ENCODE measurements at regions not wholly inside any gene's neighbourhood (a gene's known extent, or its start where the extent isn't known, plus 50 kb on each side); places are given as distances from the start of the nearest gene placed in this dataset.
"Not testable (repeated sequence)": the region's sequence is repeated elsewhere in the genome, so short reads cannot be mapped to it uniquely, and the experiment has no call there.

- Histone ChIP-seq H3K27me3 (replicated peaks; ENCODE audit: insufficient read depth) (no peaks in the 10 kb centered on the region), H3K27ac (no peak overlapping the region)
- no peak for ATAC-seq (ENCODE audit: insufficient number of reproducible peaks, low FRiP score, low read depth)
Measured at GRCh38 chr4:77451530-77451929, 154.1 kb upstream of the CXCL13 start.

GRCh38 chr4:77452117-77452516 is 153.5 kb upstream of the CXCL13 start:
- not testable (repeated sequence) for ATAC-seq (ENCODE audit: insufficient number of reproducible peaks, low FRiP score, low read depth); H3K36me3 ChIP-seq; H3K9me3 ChIP-seq; H3K27ac ChIP-seq; DNase-seq (ENCODE audit: low spot score); H3K27me3 ChIP-seq (replicated peaks; ENCODE audit: insufficient read depth); H3K4me3 ChIP-seq
- peaks cover 0 to 14% of the 10 kb centered on the region in 2 donors for H3K4me1 ChIP-seq (ENCODE audit: control insufficient read depth in 1 of 2, low read depth in 2 of 2)

More at GRCh38 chr4:77451530-77451929, 154.1 kb upstream of the CXCL13 start:
- no peak for DNase-seq (ENCODE audit: low spot score)
- Histone ChIP-seq H3K36me3 (no peaks in the 10 kb centered on the region), H3K9me3 (no peaks in the 10 kb centered on the region), H3K4me1 (ENCODE audit: control insufficient read depth in 1 of 2, low read depth in 2 of 2) (peaks cover 1 to 20% of the 10 kb centered on the region in 2 donors), H3K4me3 (no peak overlapping the region)
- no peak for TF ChIP-seq CTCF (IDR thresholded peaks at IDR 0.05)

- no peaks in the 10 kb centered on the region for H3K36me3 ChIP-seq
Measured at GRCh38 chr4:77453911-77454310, 151.7 kb upstream of the CXCL13 start.

GRCh38 chr4:77454858-77455257 is 150.8 kb upstream of the CXCL13 start:
- H3K36me3 ChIP-seq, result no peaks in the 10 kb centered on the region
- no peaks in the 10 kb centered on the region for H3K27me3 ChIP-seq (replicated peaks; ENCODE audit: insufficient read depth)
- no peak for TF ChIP-seq CTCF (IDR thresholded peaks at IDR 0.05)
- no peaks in the 10 kb centered on the region for H3K9me3 ChIP-seq
- H3K27ac ChIP-seq, result no peak overlapping the region
- H3K4me3 ChIP-seq, result no peak overlapping the region
- H3K4me1 ChIP-seq (ENCODE audit: control insufficient read depth in 1 of 2, low read depth in 2 of 2), result peaks cover 0 to 3% of the 10 kb centered on the region in 2 donors
- DNase-seq (ENCODE audit: low spot score) (no peak), ATAC-seq (ENCODE audit: insufficient number of reproducible peaks, low FRiP score, low read depth) (no peak)

More at GRCh38 chr4:77453911-77454310, 151.7 kb upstream of the CXCL13 start:
- Histone ChIP-seq H3K9me3 (no peaks in the 10 kb centered on the region), H3K27me3 (replicated peaks; ENCODE audit: insufficient read depth) (no peaks in the 10 kb centered on the region), H3K27ac (no peak overlapping the region), H3K4me1 (ENCODE audit: control insufficient read depth in 1 of 2, low read depth in 2 of 2) (peaks cover 0 to 8% of the 10 kb centered on the region in 2 donors), H3K4me3 (no peak overlapping the region)
- no peak for TF ChIP-seq CTCF (IDR thresholded peaks at IDR 0.05)
- ATAC-seq (ENCODE audit: insufficient number of reproducible peaks, low FRiP score, low read depth), result no peak
- no peak for DNase-seq (ENCODE audit: low spot score)

- not testable (repeated sequence) for H3K4me3 ChIP-seq; DNase-seq (ENCODE audit: low spot score); ATAC-seq (ENCODE audit: insufficient number of reproducible peaks, low FRiP score, low read depth); H3K27ac ChIP-seq; H3K4me1 ChIP-seq (ENCODE audit: control insufficient read depth in 1 of 2, low read depth in 2 of 2); H3K36me3 ChIP-seq; H3K27me3 ChIP-seq (replicated peaks; ENCODE audit: insufficient read depth); H3K9me3 ChIP-seq
Measured at GRCh38 chr4:77464100-77464499, 141.5 kb upstream of the CXCL13 start.

GRCh38 chr4:77465271-77465670 is 140.3 kb upstream of the CXCL13 start:
- no peaks in the 10 kb centered on the region for H3K36me3 ChIP-seq
- DNase-seq (ENCODE audit: low spot score), result no peak

More at GRCh38 chr4:77465271-77465670, 140.3 kb upstream of the CXCL13 start:
- no peaks in the 10 kb centered on the region for H3K9me3 ChIP-seq
- H3K4me1 ChIP-seq (ENCODE audit: control insufficient read depth in 1 of 2, low read depth in 2 of 2), result no peaks in the 10 kb centered on the region
- no peaks in the 10 kb centered on the region for H3K27me3 ChIP-seq (replicated peaks; ENCODE audit: insufficient read depth)
- no peak for ATAC-seq (ENCODE audit: insufficient number of reproducible peaks, low FRiP score, low read depth)
- H3K4me3 ChIP-seq, result no peak overlapping the region
- TF ChIP-seq CTCF (IDR thresholded peaks at IDR 0.05), result no peak
- no peak overlapping the region for H3K27ac ChIP-seq

Data from thoracic aorta (tissue), 2 donors.